OCI-LY3 (cell line): ENCODE measurements at regions not wholly inside any gene's neighbourhood (a gene's known extent, or its start where the extent isn't known, plus 50 kb on each side); places are given as distances from the start of the nearest gene placed in this dataset.

Experiments
- H2AFZ ChIP-seq: fragments of 200-600, 300-600 bp; shearing (Covaris generic); 2 replicates; pipeline ENCODE4 v1.6.0; 2014; ENCODE audit warnings: antibody characterized with exemption, low read depth, low read length
- H3K27ac ChIP-seq: fragments of 200-600, 300-600 bp; sonication (generic); 2 replicates; pipeline ENCODE4 v1.5.1; 2014; ENCODE audit warnings: mild to moderate bottlenecking, low read length, moderate library complexity, mixed read lengths
- H3K27me3 ChIP-seq: fragments of 200-600, 300-600 bp; sonication (generic); 2 replicates; pipeline ENCODE4 v1.6.1; 2014; ENCODE audit warnings: low read depth, low read length, mixed read lengths
- H3K36me3 ChIP-seq: fragments of 200-600, 300-600 bp; sonication (generic); replicated peaks from 2 replicates; pipeline ENCODE3; 2014; ENCODE audit warnings: low read depth, low read length, mixed read lengths
- H3K4me1 ChIP-seq: fragments of 300-600, 200-600 bp; sonication (generic); 2 replicates; pipeline ENCODE4 v1.6.1; 2014; ENCODE audit warnings: low read length, mixed read lengths
- H3K4me2 ChIP-seq: fragments of 200-600, 300-600 bp; sonication (generic); 2 replicates; pipeline ENCODE4 v1.6.1; 2014; ENCODE audit warnings: low read length, mixed read lengths
- H3K4me3 ChIP-seq: fragments of 300-600, 200-600 bp; sonication (generic); 2 replicates; pipeline ENCODE4 v1.5.1; 2014; ENCODE audit warnings: antibody characterized with exemption, mild to moderate bottlenecking, low read length, moderate library complexity
- H3K79me2 ChIP-seq: fragments of 300-600, 200-600 bp; shearing (Covaris generic); 2 replicates; pipeline ENCODE4 v1.6.1; 2014; ENCODE audit warnings: mild to moderate bottlenecking, low read length, mixed read lengths
- H3K9ac ChIP-seq: fragments of 300-600, 200-600 bp; shearing (Covaris generic); 2 replicates; pipeline ENCODE4 v1.6.0; 2014; ENCODE audit warnings: mild to moderate bottlenecking, low read length, moderate library complexity
- H3K9me3 ChIP-seq: fragments of 200-600, 300-600 bp; shearing (Covaris generic); 2 replicates; pipeline ENCODE4 v1.6.1; 2014; ENCODE audit warnings: low read length, mixed read lengths; ENCODE audit not compliant: insufficient read depth
- H4K20me1 ChIP-seq: fragments of 200-600, 300-600 bp; sonication (generic); 2 replicates; pipeline ENCODE4 v1.6.1; 2016; ENCODE audit warnings: low read length, mixed read lengths; ENCODE audit not compliant: insufficient read depth
- CTCF ChIP-seq: fragments of 200-600, 300-600 bp; sonication (generic); IDR thresholded peaks from 2 replicates; pipeline ENCODE4 v1.5.1; 2014; ENCODE audit warnings: antibody characterized with exemption, low read length, low read depth
- EZH2phosphoT487 ChIP-seq: fragments of 200-600 bp; shearing (Covaris generic); IDR thresholded peaks from 2 replicates; pipeline ENCODE4 v1.6.1; 2018; ENCODE audit warnings: antibody characterized with exemption, mixed run types, low read depth

- Histone ChIP-seq H3K4me1 (peaks cover 61% of the 10 kb centered on the region), H4K20me1 (peaks cover 8% of the 10 kb centered on the region; the same call in 1 of the 2 replicates), H3K9ac (no peak overlapping the region), H3K36me3 (no peaks in the 10 kb centered on the region), H3K27ac (no peak overlapping the region), H3K79me2 (no peaks in the 10 kb centered on the region), H3K4me2 (peak overlapping the region; percentile 60), H3K27me3 (peaks cover 52% of the 10 kb centered on the region), H3K9me3 (no peaks in the 10 kb centered on the region), H2AFZ (no peak overlapping the region), H3K4me3 (peak overlapping the region; percentile 5; the same call in 1 of the 2 replicates)
- TF ChIP-seq EZH2phosphoT487 (no peak), CTCF (no peak)
These were observed 263.5 kb downstream of the LMO4 start for GRCh38 chr1:87592156-87592555.

GRCh38 chr1:87594736-87595383 is 266.2 kb downstream of the LMO4 start:
- H4K20me1 ChIP-seq = peaks cover 8% of the 10 kb centered on the region; the same call in 1 of the 2 replicates
- H3K9ac ChIP-seq = no peak overlapping the region
- H2AFZ ChIP-seq = no peak overlapping the region
- H3K4me2 ChIP-seq = peak overlapping the region; percentile 66
- no peaks in the 10 kb centered on the region for H3K79me2 ChIP-seq
- H3K4me1 ChIP-seq = peaks cover 59% of the 10 kb centered on the region
- H3K4me3 ChIP-seq = peak overlapping the region; percentile 28
- TF ChIP-seq EZH2phosphoT487 (no peak), CTCF (no peak)
- H3K9me3 ChIP-seq = no peaks in the 10 kb centered on the region
- H3K27ac ChIP-seq = no peak overlapping the region
- no peaks in the 10 kb centered on the region for H3K36me3 ChIP-seq
- peaks cover 32% of the 10 kb centered on the region for H3K27me3 ChIP-seq

- Histone ChIP-seq H3K79me2 (no peaks in the 10 kb centered on the region), H4K20me1 (peaks cover 8% of the 10 kb centered on the region; the same call in 1 of the 2 replicates), H3K27me3 (peaks cover 27% of the 10 kb centered on the region), H3K4me1 (peaks cover 64% of the 10 kb centered on the region), H3K9ac (no peak overlapping the region), H3K4me3 (no peak overlapping the region; the same call in 1 of the 2 replicates), H3K27ac (no peak overlapping the region), H3K36me3 (no peaks in the 10 kb centered on the region), H3K4me2 (peak overlapping the region; percentile 66), H3K9me3 (no peaks in the 10 kb centered on the region), H2AFZ (no peak overlapping the region)
- TF ChIP-seq CTCF (no peak), EZH2phosphoT487 (no peak)
These were observed 266.7 kb downstream of the LMO4 start for GRCh38 chr1:87595384-87595781.

- H2AFZ ChIP-seq = no peak overlapping the region
- H3K9me3 ChIP-seq = no peaks in the 10 kb centered on the region
- no peaks in the 10 kb centered on the region for H3K79me2 ChIP-seq
- H3K27me3 ChIP-seq = peaks cover 15% of the 10 kb centered on the region; the same call in 1 of the 2 replicates
- H3K9ac ChIP-seq = no peak overlapping the region
- H3K4me2 ChIP-seq = no peak overlapping the region
- peaks cover 6% of the 10 kb centered on the region; the same call in 1 of the 2 replicates for H4K20me1 ChIP-seq
- H3K27ac ChIP-seq = no peak overlapping the region
- no peak overlapping the region for H3K4me3 ChIP-seq
- H3K36me3 ChIP-seq = no peaks in the 10 kb centered on the region
- H3K4me1 ChIP-seq = peaks cover 45% of the 10 kb centered on the region
- peak; percentile 36; the same call in 1 of the 2 replicates for TF ChIP-seq CTCF
- no peak for TF ChIP-seq EZH2phosphoT487
These were observed 269.7 kb downstream of the LMO4 start for GRCh38 chr1:87598429-87598828.
